K562 (cell line): ENCODE measurements at regions not wholly inside any gene's neighbourhood (a gene's known extent, or its start where the extent isn't known, plus 50 kb on each side); places are given as distances from the start of the nearest gene placed in this dataset.

Source experiments
- CBFA2T2 ChIP-seq: fragments of 450-650 bp; conservative IDR thresholded peaks from 2 replicates; pipeline ENCODE4 v1.6.1; 2017; ENCODE audit warnings: mild to moderate bottlenecking
- JUNB ChIP-seq: fragments of 450-650 bp; formaldehyde crosslinking; conservative IDR thresholded peaks from 2 replicates; pipeline ENCODE4 v1.4.0; 2020; ENCODE audit warnings: mild to moderate bottlenecking
- KHSRP ChIP-seq: fragments of 450-650 bp; IDR thresholded peaks from 2 replicates; pipeline ENCODE4 v1.6.1; 2017
- NCOA4 ChIP-seq: fragments of 450-650 bp; IDR thresholded peaks from 2 replicates; pipeline ENCODE4 v1.6.1; 2018; ENCODE audit warnings: mild to moderate bottlenecking; ENCODE audit not compliant: partially characterized antibody
- PCBP1 ChIP-seq: fragments of 200-400 bp; formaldehyde crosslinking; IDR thresholded peaks from 2 replicates; pipeline ENCODE4 v1.6.1; 2018; ENCODE audit warnings: mild to moderate bottlenecking, low read depth, low read length; ENCODE audit not compliant: poor library complexity, severe bottlenecking
- PCBP2 ChIP-seq: fragments of 200-400 bp; formaldehyde crosslinking; IDR thresholded peaks from 2 replicates; pipeline ENCODE4 v1.6.1; 2018; ENCODE audit warnings: low read length, low read depth, mild to moderate bottlenecking, moderate library complexity; ENCODE audit not compliant: poor library complexity, severe bottlenecking
- PPARD ChIP-seq: fragments of 250-450 bp; sonication (Bioruptor Pico); IDR thresholded peaks from 2 replicates; pipeline ENCODE4 v1.8.0; 2022; ENCODE audit warnings: inconsistent platforms, mild to moderate bottlenecking, moderate library complexity
- SRSF9 ChIP-seq: fragments of 200-400 bp; formaldehyde crosslinking; IDR thresholded peaks from 2 replicates; pipeline ENCODE4 v1.6.1; 2017; ENCODE audit warnings: low read depth, low read length, borderline replicate concordance
- TBP ChIP-seq: optimal IDR thresholded peaks from 2 replicates; pipeline ENCODE3; 2011; ENCODE audit warnings: low read depth, low read length, improper control_type of control experiment
- ZFP30 ChIP-seq: fragments of 250-450 bp; sonication (Bioruptor Pico); IDR thresholded peaks from 2 replicates; pipeline ENCODE4 v1.8.0; 2022; ENCODE audit warnings: moderate library complexity, mild to moderate bottlenecking, inconsistent platforms, borderline replicate concordance
- TF ChIP-seq, protein P1 (sequence below): sonication (generic); formaldehyde crosslinking; IDR thresholded peaks from 2 replicates; pipeline ENCODE4 v1.8.1; 2022; ENCODE audit warnings: missing genetic modification reagents
- TF ChIP-seq, protein P2 (sequence below): fragments of 250-450 bp; sonication (Bioruptor Pico); IDR thresholded peaks from 2 replicates; pipeline ENCODE4 v1.5.0; 2021; ENCODE audit warnings: mild to moderate bottlenecking, borderline replicate concordance

DNA sequence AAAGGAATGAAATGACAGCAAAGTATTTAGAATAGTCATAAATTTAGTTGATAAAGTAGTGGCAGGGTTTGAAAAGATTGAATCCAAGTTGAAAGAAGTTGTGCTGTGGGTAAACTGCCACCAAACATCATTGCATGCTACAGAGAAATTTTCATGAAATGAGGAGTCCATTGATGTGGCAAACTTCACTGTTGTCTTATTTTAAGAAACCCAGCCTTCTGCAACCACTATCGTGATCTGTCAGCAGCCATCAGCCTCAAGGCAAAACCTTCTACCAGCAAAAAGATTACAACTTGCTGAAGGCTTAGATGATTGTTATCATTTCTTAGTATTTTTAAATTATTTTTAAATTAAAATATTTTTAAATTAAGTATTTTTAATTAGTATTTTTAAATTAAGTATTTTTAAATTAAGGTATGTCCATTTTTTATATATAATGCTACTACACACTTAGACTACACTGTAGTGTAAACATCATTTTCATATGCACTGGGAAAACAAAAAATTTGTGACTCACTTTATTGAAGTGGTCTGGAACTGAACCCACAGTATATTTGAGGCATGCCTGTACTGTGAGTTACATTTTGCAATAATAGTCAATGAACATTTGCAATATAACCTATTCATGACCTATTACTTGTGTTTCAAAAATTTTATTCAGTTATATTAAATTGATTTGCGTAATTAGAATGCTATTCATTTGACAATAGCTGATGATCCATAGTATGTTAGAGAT is 67.2 kb upstream of the SYT1 start (continued):
- no peak for TF ChIP-seq TBP
- no peak for TF ChIP-seq SRSF9
- TF ChIP-seq PCBP1: no peak
- no peak for TF ChIP-seq CBFA2T2
- TF ChIP-seq NCOA4: no peak
- TF ChIP-seq ZFP30 (CRISPR knock-in tag): no peak
- no peak for TF ChIP-seq PPARD
- no peak for TF ChIP-seq PCBP2
- TF ChIP-seq, protein P1, sequence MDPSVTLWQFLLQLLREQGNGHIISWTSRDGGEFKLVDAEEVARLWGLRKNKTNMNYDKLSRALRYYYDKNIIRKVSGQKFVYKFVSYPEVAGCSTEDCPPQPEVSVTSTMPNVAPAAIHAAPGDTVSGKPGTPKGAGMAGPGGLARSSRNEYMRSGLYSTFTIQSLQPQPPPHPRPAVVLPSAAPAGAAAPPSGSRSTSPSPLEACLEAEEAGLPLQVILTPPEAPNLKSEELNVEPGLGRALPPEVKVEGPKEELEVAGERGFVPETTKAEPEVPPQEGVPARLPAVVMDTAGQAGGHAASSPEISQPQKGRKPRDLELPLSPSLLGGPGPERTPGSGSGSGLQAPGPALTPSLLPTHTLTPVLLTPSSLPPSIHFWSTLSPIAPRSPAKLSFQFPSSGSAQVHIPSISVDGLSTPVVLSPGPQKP (CRISPR knock-in tag): no peak
- TF ChIP-seq KHSRP: no peak
- no peak for TF ChIP-seq JUNB (CRISPR knock-in tag)
- TF ChIP-seq, protein P2, sequence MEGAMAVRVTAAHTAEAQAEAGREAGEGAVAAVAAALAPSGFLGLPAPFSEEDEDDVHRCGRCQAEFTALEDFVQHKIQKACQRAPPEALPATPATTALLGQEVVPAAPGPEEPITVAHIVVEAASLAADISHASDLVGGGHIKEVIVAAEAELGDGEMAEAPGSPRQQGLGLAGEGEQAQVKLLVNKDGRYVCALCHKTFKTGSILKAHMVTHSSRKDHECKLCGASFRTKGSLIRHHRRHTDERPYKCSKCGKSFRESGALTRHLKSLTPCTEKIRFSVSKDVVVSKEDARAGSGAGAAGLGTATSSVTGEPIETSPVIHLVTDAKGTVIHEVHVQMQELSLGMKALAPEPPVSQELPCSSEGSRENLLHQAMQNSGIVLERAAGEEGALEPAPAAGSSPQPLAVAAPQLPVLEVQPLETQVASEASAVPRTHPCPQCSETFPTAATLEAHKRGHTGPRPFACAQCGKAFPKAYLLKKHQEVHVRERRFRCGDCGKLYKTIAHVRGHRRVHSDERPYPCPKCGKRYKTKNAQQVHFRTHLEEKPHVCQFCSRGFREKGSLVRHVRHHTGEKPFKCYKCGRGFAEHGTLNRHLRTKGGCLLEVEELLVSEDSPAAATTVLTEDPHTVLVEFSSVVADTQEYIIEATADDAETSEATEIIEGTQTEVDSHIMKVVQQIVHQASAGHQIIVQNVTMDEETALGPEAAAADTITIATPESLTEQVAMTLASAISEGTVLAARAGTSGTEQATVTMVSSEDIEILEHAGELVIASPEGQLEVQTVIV (CRISPR knock-in tag): no peak
